Mesendoderm (in vitro differentiated cells): ENCODE measurements at regions not wholly inside any gene's neighbourhood (a gene's known extent, or its start where the extent isn't known, plus 50 kb on each side); places are given as distances from the start of the nearest gene placed in this dataset.

Experiments
- DNase-seq: peaks from one replicate; pipeline ENCODE4 v3.0.0; 2013
- H2AK5ac ChIP-seq: 2 replicates; pipeline ENCODE4 v1.6.1; 2013; ENCODE audit warnings: low read length, inconsistent platforms
- H2BK120ac ChIP-seq: 2 replicates; pipeline ENCODE4 v1.6.1; 2013; ENCODE audit warnings: low read depth, mild to moderate bottlenecking, low read length, moderate library complexity, mixed read lengths
- H2BK15ac ChIP-seq: replicated peaks from 2 replicates; pipeline ENCODE4 v1.6.1; 2013; ENCODE audit warnings: low read depth, mild to moderate bottlenecking, moderate library complexity
- H2BK5ac ChIP-seq: 2 replicates; pipeline ENCODE4 v1.6.1; 2013; ENCODE audit warnings: low read length, inconsistent platforms
- H3K18ac ChIP-seq: 2 replicates; pipeline ENCODE4 v1.6.1; 2013; ENCODE audit warnings: mild to moderate bottlenecking, low read length, mixed read lengths
- H3K23ac ChIP-seq: one replicate; pipeline ENCODE4 v1.6.1; 2013; ENCODE audit warnings: low read length
- H3K27ac ChIP-seq: 2 replicates; pipeline ENCODE4 v1.5.1; 2013; ENCODE audit warnings: low read depth, mild to moderate bottlenecking, inconsistent platforms, low read length, moderate library complexity
- H3K27me3 ChIP-seq: 2 replicates; pipeline ENCODE4 v1.6.1; 2013; ENCODE audit warnings: low read length, control low read depth, mild to moderate bottlenecking, inconsistent platforms; ENCODE audit not compliant: insufficient read depth, poor library complexity
- H3K36me3 ChIP-seq: 2 replicates; pipeline ENCODE4 v1.6.1; 2013; ENCODE audit warnings: low read length, inconsistent platforms; ENCODE audit not compliant: control insufficient read depth, insufficient read depth
- H3K4ac ChIP-seq: one replicate; pipeline ENCODE4 v1.6.1; 2013; ENCODE audit warnings: low read depth, mild to moderate bottlenecking, low read length, moderate library complexity
- H3K4me1 ChIP-seq: 2 replicates; pipeline ENCODE4 v1.6.1; 2013; ENCODE audit warnings: low read depth, low read length, inconsistent platforms; ENCODE audit not compliant: control insufficient read depth
- H3K4me2 ChIP-seq: 2 replicates; pipeline ENCODE4 v1.6.1; 2013; ENCODE audit warnings: low read length
- H3K4me3 ChIP-seq: 2 replicates; pipeline ENCODE4 v1.5.1; 2013; ENCODE audit warnings: mild to moderate bottlenecking, low read length
- H3K56ac ChIP-seq: one replicate; pipeline ENCODE4 v1.6.1; 2013; ENCODE audit warnings: low read length
- H3K79me1 ChIP-seq: 2 replicates; pipeline ENCODE4 v1.6.1; 2013; ENCODE audit warnings: low read length, inconsistent platforms
- H3K79me2 ChIP-seq: 2 replicates; pipeline ENCODE4 v1.6.1; 2013; ENCODE audit warnings: mild to moderate bottlenecking, low read length; ENCODE audit not compliant: control insufficient read depth, insufficient read depth
- H3K9ac ChIP-seq: 2 replicates; pipeline ENCODE4 v1.6.1; 2013; ENCODE audit warnings: low read length, inconsistent platforms
- H4K5ac ChIP-seq: one replicate; pipeline ENCODE4 v1.6.1; 2013; ENCODE audit warnings: low read length
- H4K8ac ChIP-seq: one replicate; pipeline ENCODE4 v1.6.1; 2013; ENCODE audit warnings: low read depth, mild to moderate bottlenecking, control low read depth, low read length, moderate library complexity
- WGBS: extraction: QIAGEN DNeasy Blood & Tissue Kit; methylation state at CpG from one replicate; pipeline ENCODE4 v1.1.7; 2013; ENCODE audit warnings: low lambda C conversion rate, missing lambda C conversion rate; ENCODE audit not compliant: insufficient coverage; ENCODE audit errors: extremely low coverage; 5-methylcytosine and 5-hydroxymethylcytosine counted together

DNA sequence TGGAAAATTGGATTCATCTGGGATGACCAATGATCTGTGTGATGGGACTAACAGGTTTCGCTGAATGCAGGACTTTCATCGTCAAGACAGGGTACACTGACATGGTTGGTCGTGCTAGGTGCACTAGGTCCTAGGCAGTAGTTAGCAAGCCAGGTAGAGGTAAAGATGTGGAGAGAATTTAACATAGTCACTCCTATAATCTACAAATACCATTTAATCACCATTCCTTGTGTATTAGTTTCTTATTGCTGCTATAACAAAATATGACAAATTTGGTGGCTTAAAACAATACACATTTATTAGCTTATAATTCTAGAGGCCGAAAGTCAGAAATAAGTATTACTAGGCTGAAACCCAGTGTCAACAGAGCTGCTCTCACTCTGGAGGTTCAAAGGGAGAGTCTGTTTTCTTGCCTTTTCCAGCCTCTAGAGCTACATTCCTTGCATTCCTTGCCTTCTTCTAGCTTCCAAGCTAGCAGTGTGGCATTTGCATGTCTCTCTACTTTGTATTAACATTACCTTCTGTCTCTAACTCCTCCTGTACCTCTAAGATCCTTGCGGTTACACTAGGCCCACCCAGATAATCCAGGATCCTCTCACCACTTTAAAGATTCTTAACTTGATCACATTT is 98.7 kb upstream of the GRIA3 start:
- no peak overlapping the region for H4K8ac ChIP-seq
- no CpG with 5 or more reads among the region's 5 CpGs for WGBS
- peak; percentile 84 for DNase-seq
- H3K27me3 ChIP-seq = no peaks in the 10 kb centered on the region
- H3K4me1 ChIP-seq = no peaks in the 10 kb centered on the region
- no peak overlapping the region for H3K56ac ChIP-seq
- H3K4ac ChIP-seq = peak overlapping the region; percentile 31
- H3K23ac ChIP-seq = no peak overlapping the region
- H2BK15ac ChIP-seq = no peak overlapping the region
- no peak overlapping the region for H3K27ac ChIP-seq
- no peaks in the 10 kb centered on the region for H3K79me1 ChIP-seq
- H3K4me3 ChIP-seq = no peak overlapping the region
- no peak overlapping the region for H2AK5ac ChIP-seq
- H3K9ac ChIP-seq = no peak overlapping the region
- H4K5ac ChIP-seq = no peak overlapping the region
- H2BK5ac ChIP-seq = peak overlapping the region; percentile 73
- H3K79me2 ChIP-seq = no peaks in the 10 kb centered on the region
- H2BK120ac ChIP-seq = no peak overlapping the region
- no peak overlapping the region for H3K18ac ChIP-seq
- H3K36me3 ChIP-seq = no peaks in the 10 kb centered on the region
- H3K4me2 ChIP-seq = no peak overlapping the region

DNA sequence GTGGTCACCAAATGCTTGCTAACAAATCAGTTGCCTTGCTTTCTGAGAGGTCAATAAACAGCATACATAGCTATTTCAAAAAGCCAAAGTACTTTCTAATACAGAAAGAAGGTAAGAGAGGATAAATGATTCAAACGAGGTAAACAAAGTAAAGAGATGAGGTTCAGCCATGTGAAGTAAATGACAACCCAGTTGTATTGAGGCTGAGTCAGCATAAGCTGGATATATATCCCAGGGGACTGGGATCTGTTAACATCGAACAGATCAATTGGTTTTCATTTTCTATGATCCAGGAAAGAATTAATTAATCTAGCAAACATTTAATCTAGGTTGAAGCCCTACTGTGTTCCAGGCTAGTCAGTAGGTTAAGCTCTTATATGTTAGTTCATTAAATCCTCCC is 97.3 kb upstream of the GRIA3 start:
- Histone ChIP-seq H2BK5ac (no peak overlapping the region), H4K5ac (no peak overlapping the region), H2AK5ac (no peak overlapping the region), H3K4me2 (no peak overlapping the region), H2BK15ac (no peak overlapping the region), H3K27me3 (no peaks in the 10 kb centered on the region), H3K9ac (no peak overlapping the region), H3K56ac (no peak overlapping the region), H3K4ac (no peak overlapping the region), H3K18ac (no peak overlapping the region), H2BK120ac (no peak overlapping the region), H3K79me2 (no peaks in the 10 kb centered on the region), H3K79me1 (no peaks in the 10 kb centered on the region), H3K36me3 (no peaks in the 10 kb centered on the region), H3K23ac (no peak overlapping the region), H3K27ac (no peak overlapping the region), H4K8ac (no peak overlapping the region), H3K4me3 (no peak overlapping the region), H3K4me1 (no peaks in the 10 kb centered on the region)
- WGBS = no CpG with 5 or more reads among the region's 2 CpGs
- no peak for DNase-seq

DNA sequence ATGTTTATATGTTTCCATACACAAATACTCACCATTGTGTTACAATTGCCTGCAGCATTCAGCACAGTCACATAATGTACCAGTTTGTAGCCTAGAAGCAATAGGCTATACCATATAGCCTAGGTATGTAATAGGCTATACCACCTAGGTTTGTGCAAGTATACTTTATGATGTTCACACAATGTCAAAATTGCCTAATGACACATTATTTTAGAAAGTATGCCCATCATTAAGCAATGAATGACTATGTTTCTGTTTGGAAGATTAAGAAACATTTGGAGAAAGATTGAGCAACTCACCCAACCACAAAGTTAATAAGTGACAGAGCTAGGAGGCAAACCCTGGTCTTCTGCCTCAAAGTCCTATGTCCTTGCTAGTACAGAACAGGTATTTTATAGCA is 96.8 kb upstream of the GRIA3 start:
- Histone ChIP-seq H3K4me2 (no peak overlapping the region), H3K27ac (no peak overlapping the region)

GRCh38 chrX:123088331-123088730 is 95.7 kb upstream of the GRIA3 start:
- H3K18ac ChIP-seq = no peak overlapping the region
- no peak overlapping the region for H3K4me3 ChIP-seq
- no peaks in the 10 kb centered on the region for H3K79me2 ChIP-seq
- H3K56ac ChIP-seq = no peak overlapping the region
- H4K5ac ChIP-seq = no peak overlapping the region
- no peak overlapping the region for H3K4me2 ChIP-seq
- no peaks in the 10 kb centered on the region for H3K27me3 ChIP-seq
- no peak overlapping the region for H3K4ac ChIP-seq
- no peak for DNase-seq
- no peak overlapping the region for H3K27ac ChIP-seq
- no peak overlapping the region for H2BK120ac ChIP-seq
- no peaks in the 10 kb centered on the region for H3K36me3 ChIP-seq
- no peak overlapping the region for H2BK5ac ChIP-seq
- no peak overlapping the region for H4K8ac ChIP-seq
- H3K9ac ChIP-seq = no peak overlapping the region
- H3K23ac ChIP-seq = no peak overlapping the region
- no peak overlapping the region for H2BK15ac ChIP-seq
- no peaks in the 10 kb centered on the region for H3K4me1 ChIP-seq
- WGBS = no CpG with 5 or more reads among the region's 2 CpGs
- no peak overlapping the region for H2AK5ac ChIP-seq
- H3K79me1 ChIP-seq = no peaks in the 10 kb centered on the region

More for the DNA sequence above, 96.8 kb upstream of the GRIA3 start:
- no peak overlapping the region for H3K23ac ChIP-seq
- no peak overlapping the region for H3K56ac ChIP-seq
- no peak overlapping the region for H3K18ac ChIP-seq
- no peak overlapping the region for H4K5ac ChIP-seq
- no peak overlapping the region for H2BK5ac ChIP-seq
- no peaks in the 10 kb centered on the region for H3K79me1 ChIP-seq
- no peak overlapping the region for H2BK15ac ChIP-seq
- no peaks in the 10 kb centered on the region for H3K79me2 ChIP-seq
- no peak overlapping the region for H2BK120ac ChIP-seq
- no peaks in the 10 kb centered on the region for H3K36me3 ChIP-seq
- no peak overlapping the region for H4K8ac ChIP-seq
- no peaks in the 10 kb centered on the region for H3K27me3 ChIP-seq
- no peak overlapping the region for H3K4me3 ChIP-seq
- H3K4me1 ChIP-seq = no peaks in the 10 kb centered on the region
- no peak for DNase-seq
- no peak overlapping the region for H2AK5ac ChIP-seq
- H3K4ac ChIP-seq = no peak overlapping the region
- no peak overlapping the region for H3K9ac ChIP-seq

DNA sequence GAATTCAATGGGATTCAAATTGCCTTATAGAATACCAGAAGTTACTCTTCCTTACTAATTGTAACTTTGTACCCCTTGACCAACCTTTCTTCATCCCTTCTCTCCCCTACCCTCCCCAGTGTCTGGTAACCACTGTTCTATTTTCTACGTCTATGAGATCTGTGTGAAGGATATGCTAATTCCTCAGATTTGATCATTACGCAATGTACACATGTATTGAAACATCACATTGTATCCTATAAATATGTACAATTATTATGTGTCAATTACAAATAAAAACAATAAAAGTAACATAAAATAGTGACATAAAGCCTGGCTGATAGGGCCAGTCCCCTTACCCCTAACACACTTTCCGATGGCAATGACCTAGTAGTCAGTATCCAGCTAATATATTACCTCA is 95.1 kb upstream of the GRIA3 start:
- no peak overlapping the region for H2BK120ac ChIP-seq
- H2AK5ac ChIP-seq = no peak overlapping the region
- no peaks in the 10 kb centered on the region for H3K4me1 ChIP-seq
- no peaks in the 10 kb centered on the region for H3K27me3 ChIP-seq
- no peak overlapping the region for H3K4ac ChIP-seq
- H4K8ac ChIP-seq = no peak overlapping the region
- no peaks in the 10 kb centered on the region for H3K36me3 ChIP-seq
- H4K5ac ChIP-seq = no peak overlapping the region
- H3K27ac ChIP-seq = no peak overlapping the region
- H3K18ac ChIP-seq = no peak overlapping the region
- no peak overlapping the region for H3K23ac ChIP-seq
- no CpG with 5 or more reads among the region's 3 CpGs for WGBS
- H3K79me1 ChIP-seq = no peaks in the 10 kb centered on the region
- no peak for DNase-seq
- H2BK15ac ChIP-seq = no peak overlapping the region
- no peak overlapping the region for H3K4me3 ChIP-seq
- no peaks in the 10 kb centered on the region for H3K79me2 ChIP-seq
- H3K9ac ChIP-seq = no peak overlapping the region
- H3K4me2 ChIP-seq = no peak overlapping the region
- H3K56ac ChIP-seq = no peak overlapping the region
- no peak overlapping the region for H2BK5ac ChIP-seq

- H4K5ac ChIP-seq = no peak overlapping the region
- H3K56ac ChIP-seq = no peak overlapping the region
- no peak overlapping the region for H2BK15ac ChIP-seq
- H3K27ac ChIP-seq = no peak overlapping the region
- H2AK5ac ChIP-seq = no peak overlapping the region
- no peaks in the 10 kb centered on the region for H3K79me1 ChIP-seq
- no peak overlapping the region for H2BK120ac ChIP-seq
- H3K36me3 ChIP-seq = no peaks in the 10 kb centered on the region
- no peak overlapping the region for H3K4ac ChIP-seq
- no peaks in the 10 kb centered on the region for H3K27me3 ChIP-seq
- H3K23ac ChIP-seq = no peak overlapping the region
- no peaks in the 10 kb centered on the region for H3K79me2 ChIP-seq
- H3K4me1 ChIP-seq = no peaks in the 10 kb centered on the region
- H4K8ac ChIP-seq = no peak overlapping the region
- no peak for DNase-seq
- no peak overlapping the region for H3K4me3 ChIP-seq
- no peak overlapping the region for H3K9ac ChIP-seq
- no CpG with 5 or more reads among the region's 2 CpGs for WGBS
- H3K18ac ChIP-seq = no peak overlapping the region
- no peak overlapping the region for H2BK5ac ChIP-seq
- H3K4me2 ChIP-seq = no peak overlapping the region
Measured at GRCh38 chrX:123093792-123094191, 90.3 kb upstream of the GRIA3 start.
